ENCODE measurements at regions not wholly inside any gene's neighbourhood (a gene's known extent, or its start where the extent isn't known, plus 50 kb on each side); places are given as distances from the start of the nearest gene placed in this dataset.

- no peak for TF ChIP-seq CTCF (IDR thresholded peaks at IDR 0.05)
- TF ChIP-seq EP300 (IDR thresholded peaks at IDR 0.05; ENCODE audit: low read depth): no peak
- no peak for TF ChIP-seq POLR2A (IDR thresholded peaks at IDR 0.05)
Observed at GRCh38 chr9:80049096-80049782, 477.5 kb downstream of the TLE4 start.

Data from transverse colon (tissue), 3 donors.